Gastrocnemius medialis (tissue), 4 donors: ENCODE measurements at regions not wholly inside any gene's neighbourhood (a gene's known extent, or its start where the extent isn't known, plus 50 kb on each side); places are given as distances from the start of the nearest gene placed in this dataset.
"Not testable (repeated sequence)": the region's sequence is repeated elsewhere in the genome, so short reads cannot be mapped to it uniquely, and the experiment has no call there.

Experiments
- ATAC-seq, 2 donors: fragments of 150-250 bp; one replicate each; pipeline ENCODE4 v1.9.1; 2016
- DNase-seq, 2 donors: peaks; one replicate each; pipeline ENCODE4 v3.0.0-alpha.2; 2019
- H3K27ac ChIP-seq, 4 donors: fragments of 200-600 bp; sonication (generic); 1 replicate in 1 of 4; 2 replicates in 3 of 4; pipeline ENCODE4 v1.5.1; 2016 to 2018; ENCODE audit warnings: mild to moderate bottlenecking in 2 of 4, moderate library complexity in 1 of 4
- H3K27me3 ChIP-seq, 3 donors: fragments of 200-600 bp; sonication (generic) in 2 of 3; 1 replicate in 1 of 3; 2 replicates in 2 of 3; pipeline versions ENCODE4 v1.5.1 to v1.6.0; 2016 to 2019; ENCODE audit warnings: mild to moderate bottlenecking in 1 of 3, moderate library complexity in 1 of 3
- H3K36me3 ChIP-seq, 2 donors: fragments of 200-600 bp; sonication (generic) in 1 of 2; one replicate each; pipeline ENCODE4 v1.5.1; 2017 to 2018
- H3K4me1 ChIP-seq, 2 donors: fragments of 200-600 bp; sonication (generic) in 1 of 2; one replicate each; pipeline ENCODE4 v1.5.1; 2016 to 2017; ENCODE audit warnings: mild to moderate bottlenecking in 2 of 2
- H3K4me3 ChIP-seq, 4 donors: fragments of 200-600 bp; sonication (generic) in 3 of 4; 1 replicate in 1 of 4; 2 replicates in 3 of 4; pipeline ENCODE4 v1.5.1; 2016 to 2019; ENCODE audit warnings: mild to moderate bottlenecking in 2 of 4
- H3K9me3 ChIP-seq, 3 donors: fragments of 200-600 bp; sonication (generic) in 2 of 3; 1 replicate in 1 of 3; 2 replicates in 2 of 3; pipeline ENCODE4 v1.5.1; 2016 to 2019
- CTCF ChIP-seq, 5 experiments: fragments of 450-650 bp in 3 of 5; fragments of 200-600 bp in 2 of 5; sonication (generic) in 2 of 5; IDR thresholded peaks in 4 of 5; conservative IDR thresholded peaks in 1 of 5; 1 replicate in 4 of 5; 2 replicates in 1 of 5; pipeline ENCODE4 v1.5.1; 2016 to 2019; ENCODE audit warnings: antibody characterized with exemption in 5 of 5, mild to moderate bottlenecking in 3 of 5, moderate library complexity in 3 of 5
- POLR2A ChIP-seq, 2 donors: fragments of 450-650 bp; IDR thresholded peaks; one replicate each; pipeline ENCODE4 v1.6.1; 2017; ENCODE audit warnings: antibody characterized with exemption in 2 of 2, mild to moderate bottlenecking in 2 of 2, moderate library complexity in 2 of 2
- in situ Hi-C, 4 donors: fragments of 200-750 bp; cut with MboI; loops; one replicate each; pipeline versions ENCODE4 v1.15.0 to v1.8.0; 2017; ENCODE audit warnings: low sequenced_read_pairs in 4 of 4
- intact Hi-C: fragments of 100-400 bp; cut with DNase I; formaldehyde crosslinking; loops from one replicate; pipeline ENCODE4 v1.15.1; 2023; ENCODE audit warnings: low total_unique reads

GRCh38 chr2:163909411-163910080 is 173.7 kb upstream of the FIGN start:
- Histone ChIP-seq H3K27me3 (no peaks in the 10 kb centered on the region), H3K36me3 (no peaks in the 10 kb centered on the region), H3K4me1 (no peaks in the 10 kb centered on the region), H3K27ac (no peak overlapping the region), H3K9me3 (no peaks in the 10 kb centered on the region), H3K4me3 (no peak overlapping the region)
- no peak for TF ChIP-seq CTCF (IDR thresholded peaks at IDR 0.05 in 4 of 5, conservative IDR thresholded peaks at IDR 0.05 in 1 of 5)
- TF ChIP-seq POLR2A (IDR thresholded peaks at IDR 0.05), result no peak
- ATAC-seq, result no peak
- in situ Hi-C loops (no loop called here), intact Hi-C loops (no loop called here)
- no peak for DNase-seq

DNA sequence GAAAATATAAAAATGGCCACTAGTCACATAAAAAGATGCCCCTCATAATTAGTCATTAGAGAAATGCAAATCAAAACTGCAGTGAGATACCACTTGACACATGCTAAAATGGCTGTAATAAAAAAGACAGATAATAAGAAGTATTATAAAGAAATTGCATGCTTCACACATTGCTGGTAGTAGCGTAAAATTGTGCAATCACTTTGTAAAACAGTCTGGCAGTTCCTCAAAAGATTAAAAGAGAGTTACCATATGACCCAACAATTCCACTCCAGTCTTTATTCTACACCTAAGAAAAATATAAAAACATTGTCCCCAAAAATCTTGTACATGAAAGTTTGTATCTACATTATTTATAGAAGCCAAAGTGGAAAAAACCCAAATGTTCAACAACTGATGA is 170.6 kb upstream of the FIGN start:
- no peak for TF ChIP-seq POLR2A (IDR thresholded peaks at IDR 0.05)
- TF ChIP-seq CTCF (IDR thresholded peaks at IDR 0.05 in 4 of 5, conservative IDR thresholded peaks at IDR 0.05 in 1 of 5), result no peak
- in situ Hi-C loops (no loop called here), intact Hi-C loops (no loop called here)
- no peaks in the 10 kb centered on the region for H3K4me1 ChIP-seq
- H3K36me3 ChIP-seq, result no peaks in the 10 kb centered on the region
- no peak overlapping the region for H3K4me3 ChIP-seq
- H3K9me3 ChIP-seq, result no peaks in the 10 kb centered on the region
- no peak for DNase-seq
- H3K27ac ChIP-seq, result no peak overlapping the region
- H3K27me3 ChIP-seq, result no peaks in the 10 kb centered on the region
- no peak for ATAC-seq

- intact Hi-C loops (no loop called here), in situ Hi-C loops (no loop called here)
- Histone ChIP-seq H3K27me3 (no peaks in the 10 kb centered on the region), H3K27ac (no peak overlapping the region), H3K4me3 (no peak overlapping the region), H3K36me3 (no peaks in the 10 kb centered on the region), H3K9me3 (no peaks in the 10 kb centered on the region), H3K4me1 (no peaks in the 10 kb centered on the region)
- DNase-seq (no peak), ATAC-seq (no peak)
- no peak for TF ChIP-seq CTCF (IDR thresholded peaks at IDR 0.05 in 4 of 5, conservative IDR thresholded peaks at IDR 0.05 in 1 of 5)
- TF ChIP-seq POLR2A (IDR thresholded peaks at IDR 0.05), result no peak
Observed at GRCh38 chr2:163897799-163898198, 162.0 kb upstream of the FIGN start.

DNA sequence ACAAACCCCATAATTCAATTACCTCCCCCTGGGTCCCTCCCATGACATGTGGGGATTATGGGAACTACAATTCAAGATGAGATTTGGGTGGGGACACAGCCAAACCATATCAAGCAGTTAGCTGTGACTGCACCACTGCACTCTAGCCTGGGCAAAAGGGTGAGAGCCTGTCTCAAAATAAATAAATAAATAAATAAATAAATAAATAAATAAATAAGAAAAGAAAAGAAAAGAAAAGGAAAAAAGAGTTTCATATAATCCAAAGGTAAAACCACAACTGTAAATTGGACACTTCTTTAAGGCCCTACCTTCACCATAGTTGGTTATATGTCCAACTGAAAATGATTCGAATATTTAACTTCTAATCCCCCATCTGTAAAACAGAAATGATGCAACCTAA is 157.6 kb upstream of the FIGN start:
- H3K4me3 ChIP-seq, H3K4me1 ChIP-seq, H3K27ac ChIP-seq, H3K9me3 ChIP-seq, DNase-seq, intact Hi-C loops, ATAC-seq, H3K27me3 ChIP-seq, in situ Hi-C loops, H3K36me3 ChIP-seq: not testable (repeated sequence)

DNA sequence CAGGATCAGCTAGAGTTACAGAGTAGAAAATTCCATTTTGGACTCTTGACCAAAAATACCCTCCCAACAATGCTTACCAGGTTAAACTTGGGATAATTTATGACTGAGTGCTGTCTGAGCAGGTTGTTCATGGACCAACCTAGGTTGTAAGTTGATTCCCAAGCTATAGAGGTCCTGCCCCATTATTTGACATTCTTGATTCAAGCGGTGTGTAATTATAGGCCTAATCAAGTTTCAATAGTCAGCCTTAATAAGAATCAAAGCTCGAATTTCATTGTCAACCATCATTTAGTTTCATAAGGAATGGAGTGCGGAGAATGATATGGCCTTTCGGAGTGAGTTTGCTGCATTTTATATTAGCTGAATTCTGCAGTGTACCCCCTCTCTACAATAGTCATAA is 152.8 kb upstream of the FIGN start:
- TF ChIP-seq POLR2A (IDR thresholded peaks at IDR 0.05), result no peak
- TF ChIP-seq CTCF (IDR thresholded peaks at IDR 0.05 in 4 of 5, conservative IDR thresholded peaks at IDR 0.05 in 1 of 5), result no peak
- in situ Hi-C loops (no loop called here), intact Hi-C loops (no loop called here)
- Histone ChIP-seq H3K4me3 (no peak overlapping the region), H3K27me3 (no peaks in the 10 kb centered on the region), H3K9me3 (no peaks in the 10 kb centered on the region), H3K4me1 (no peaks in the 10 kb centered on the region), H3K27ac (no peak overlapping the region), H3K36me3 (no peaks in the 10 kb centered on the region)
- ATAC-seq, result no peak
- no peak for DNase-seq
